ENCODE measurements at regions not wholly inside any gene's neighbourhood (a gene's known extent, or its start where the extent isn't known, plus 50 kb on each side); places are given as distances from the start of the nearest gene placed in this dataset.

DNA sequence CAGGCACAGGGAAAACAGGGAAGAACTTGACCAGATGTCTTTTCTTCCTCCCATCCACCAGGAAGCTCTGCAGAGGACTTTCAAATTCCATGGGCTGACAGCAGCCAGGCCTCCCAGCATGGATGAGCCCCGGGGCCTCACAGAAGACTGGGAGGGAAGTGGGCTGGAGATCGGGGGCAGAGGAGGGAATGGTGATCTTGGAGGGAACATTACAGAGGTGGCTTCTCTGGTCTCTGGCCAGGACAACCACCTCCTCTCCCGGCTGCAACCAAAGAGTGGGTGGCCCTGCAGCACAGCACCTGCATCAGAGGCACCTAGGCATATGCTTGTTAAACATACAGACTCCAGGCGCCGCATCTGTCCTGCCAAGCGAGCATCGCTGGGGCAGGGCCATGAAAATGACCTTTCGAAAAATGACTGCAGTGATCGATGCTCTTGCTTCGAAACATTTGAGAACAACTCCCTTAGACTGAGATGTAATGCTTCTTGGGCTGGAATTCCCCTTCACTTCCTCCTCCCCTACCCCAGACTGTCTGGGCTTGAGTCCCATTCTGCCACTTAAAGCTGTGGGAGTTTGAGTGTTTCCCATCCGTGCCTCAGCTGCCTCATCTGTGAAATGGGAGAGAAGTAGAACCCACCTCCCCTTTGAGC lies 68.7 kb upstream of the UNC5A start:
- intact Hi-C loops (cut with DNase I; ENCODE audit: low total_unique reads) = no loop called here
- Histone ChIP-seq H3K4me1 (peaks cover 0 to 37% (median 19%) of the 10 kb centered on the region in 6 donors), H3K9me3 (no peaks in the 10 kb centered on the region), H3K4me3 (no peak overlapping the region), H3K27ac (no peak overlapping the region), H3K27me3 (replicated peaks in 1 of 7) (peaks cover 0 to 100% (median 69%) of the 10 kb centered on the region in 7 donors), H3K36me3 (no peaks in the 10 kb centered on the region)
- WGBS, 5 donors = 62 to 72% (median 70%) methylated on average over 9 to 11 of the region's 11 CpGs
- TF ChIP-seq POLR2A (IDR thresholded peaks at IDR 0.05) (no peak), POLR2AphosphoS5 (IDR thresholded peaks at IDR 0.05) (no peak)
- TF ChIP-seq, protein P1, sequence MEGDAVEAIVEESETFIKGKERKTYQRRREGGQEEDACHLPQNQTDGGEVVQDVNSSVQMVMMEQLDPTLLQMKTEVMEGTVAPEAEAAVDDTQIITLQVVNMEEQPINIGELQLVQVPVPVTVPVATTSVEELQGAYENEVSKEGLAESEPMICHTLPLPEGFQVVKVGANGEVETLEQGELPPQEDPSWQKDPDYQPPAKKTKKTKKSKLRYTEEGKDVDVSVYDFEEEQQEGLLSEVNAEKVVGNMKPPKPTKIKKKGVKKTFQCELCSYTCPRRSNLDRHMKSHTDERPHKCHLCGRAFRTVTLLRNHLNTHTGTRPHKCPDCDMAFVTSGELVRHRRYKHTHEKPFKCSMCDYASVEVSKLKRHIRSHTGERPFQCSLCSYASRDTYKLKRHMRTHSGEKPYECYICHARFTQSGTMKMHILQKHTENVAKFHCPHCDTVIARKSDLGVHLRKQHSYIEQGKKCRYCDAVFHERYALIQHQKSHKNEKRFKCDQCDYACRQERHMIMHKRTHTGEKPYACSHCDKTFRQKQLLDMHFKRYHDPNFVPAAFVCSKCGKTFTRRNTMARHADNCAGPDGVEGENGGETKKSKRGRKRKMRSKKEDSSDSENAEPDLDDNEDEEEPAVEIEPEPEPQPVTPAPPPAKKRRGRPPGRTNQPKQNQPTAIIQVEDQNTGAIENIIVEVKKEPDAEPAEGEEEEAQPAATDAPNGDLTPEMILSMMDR (IDR thresholded peaks at IDR 0.05 in 8 of 11, conservative IDR thresholded peaks at IDR 0.05 in 3 of 11) = no peak
- peak; percentile 25 for DNase-seq

DNA sequence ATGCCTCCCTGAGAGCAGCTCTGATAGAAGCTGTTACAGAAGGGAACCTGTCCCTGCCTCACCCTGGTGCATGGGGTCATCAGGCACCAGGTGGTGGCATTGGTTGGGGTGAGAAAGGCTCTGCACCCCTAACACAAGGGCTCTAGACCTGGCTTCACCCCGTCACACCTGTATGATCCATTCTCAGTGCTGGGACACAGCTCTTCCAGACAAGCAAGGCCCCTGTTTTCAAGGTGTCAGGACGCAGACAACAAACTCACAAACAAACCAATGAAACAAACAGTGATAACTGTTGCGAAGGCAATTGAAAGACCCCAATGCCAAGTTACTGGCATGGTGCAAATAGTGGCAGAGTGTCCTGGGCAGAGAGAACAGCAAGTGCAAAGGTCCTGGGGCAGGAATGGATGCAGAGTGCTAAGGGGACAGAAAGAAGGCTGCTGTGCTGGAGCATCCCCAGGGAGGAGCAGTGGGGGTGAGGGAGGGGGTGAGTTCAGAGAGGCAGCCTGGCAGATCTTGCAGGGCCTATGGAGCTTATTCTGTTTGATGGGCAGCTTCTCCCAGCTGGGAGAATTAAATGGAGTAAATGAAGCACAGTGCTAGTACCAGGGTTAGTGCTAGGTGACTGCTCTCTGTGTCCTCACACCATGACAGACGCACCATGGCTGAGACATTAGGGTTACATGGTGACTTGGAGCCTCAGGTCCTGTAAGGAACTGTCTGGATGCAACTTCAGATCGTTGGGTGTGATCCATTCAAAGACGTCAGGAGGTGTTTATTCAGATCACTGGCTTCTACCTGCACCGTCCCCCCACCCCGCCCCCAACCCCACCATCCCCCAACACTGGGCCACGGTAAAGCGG lies 67.9 kb upstream of the UNC5A start:
- Histone ChIP-seq H3K27me3 (replicated peaks in 1 of 7) (peaks cover 0 to 100% (median 76%) of the 10 kb centered on the region in 7 donors), H3K9me3 (no peaks in the 10 kb centered on the region), H3K4me1 (peaks cover 0 to 37% (median 19%) of the 10 kb centered on the region in 6 donors), H3K27ac (no peak overlapping the region), H3K36me3 (no peaks in the 10 kb centered on the region), H3K4me3 (no peak overlapping the region)
- intact Hi-C loops (cut with DNase I; ENCODE audit: low total_unique reads) = no loop called here
- 40 to 44% (median 43%) methylated on average over 10 of the region's 10 CpGs for WGBS, 5 donors
- DNase-seq = peak; percentile 36
- TF ChIP-seq POLR2A (IDR thresholded peaks at IDR 0.05) = no peak
- TF ChIP-seq POLR2AphosphoS5 (IDR thresholded peaks at IDR 0.05) = no peak
- TF ChIP-seq, protein P1 (IDR thresholded peaks at IDR 0.05 in 8 of 11, conservative IDR thresholded peaks at IDR 0.05 in 3 of 11) = no peak

DNA sequence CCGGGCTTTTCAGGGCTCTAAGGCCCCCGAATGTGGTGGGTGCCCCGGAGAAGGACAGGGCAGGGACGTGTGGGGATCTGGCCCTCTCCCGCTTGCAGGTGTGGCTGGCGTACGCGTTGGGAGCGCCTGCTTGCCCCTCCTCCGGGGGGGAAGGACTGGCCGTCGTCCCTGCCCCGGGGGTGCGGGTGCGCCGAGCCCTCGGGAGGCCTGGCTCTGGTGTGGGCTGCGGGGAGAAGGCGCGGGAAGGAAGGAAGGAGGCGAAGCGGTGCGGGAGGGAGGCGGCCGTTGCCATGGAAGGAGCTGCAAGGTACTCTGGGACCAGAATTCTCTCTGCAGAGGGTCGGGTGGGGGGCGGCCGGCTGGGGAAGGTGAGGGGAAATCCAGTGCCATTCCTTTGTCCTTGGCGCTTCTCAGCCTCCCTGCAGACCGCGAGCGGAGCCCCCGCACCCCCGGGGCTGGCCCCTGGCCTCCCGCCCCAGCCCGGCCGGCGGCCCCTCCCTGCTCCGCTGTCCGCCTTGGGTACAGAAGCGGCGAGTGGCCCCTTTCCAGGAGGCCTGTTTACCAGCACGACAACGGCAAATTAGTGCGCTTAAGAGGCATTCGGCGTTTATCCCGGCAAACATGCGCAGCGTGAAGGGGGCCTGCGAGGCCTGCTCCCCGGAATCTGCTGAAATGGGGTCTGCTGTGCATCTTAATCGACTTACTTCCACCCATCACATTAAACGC lies 67.1 kb upstream of the UNC5A start:
- H3K27me3 ChIP-seq (replicated peaks in 1 of 7) = peaks cover 3 to 100% (median 79%) of the 10 kb centered on the region in 7 donors
- H3K36me3 ChIP-seq = no peaks in the 10 kb centered on the region
- H3K27ac ChIP-seq = no peak overlapping the region
- H3K4me1 ChIP-seq = peaks cover 0 to 37% (median 19%) of the 10 kb centered on the region in 6 donors
- TF ChIP-seq POLR2A (IDR thresholded peaks at IDR 0.05) (no peak), POLR2AphosphoS5 (IDR thresholded peaks at IDR 0.05) (no peak)
- TF ChIP-seq, protein P1 (IDR thresholded peaks at IDR 0.05 in 8 of 11, conservative IDR thresholded peaks at IDR 0.05 in 3 of 11) = no peak
- DNase-seq = peak; percentile 54
- intact Hi-C loops (cut with DNase I; ENCODE audit: low total_unique reads) = no loop called here
- whole genome bisulfite sequencing, 5 donors = 4 to 8% (median 6%) methylated on average over 28 to 54 of the region's 54 CpGs
- H3K9me3 ChIP-seq = no peaks in the 10 kb centered on the region
- H3K4me3 ChIP-seq = peak overlapping the region in 1 of 8 donors; percentile 6
